ENCODE measurements at regions not wholly inside any gene's neighbourhood (a gene's known extent, or its start where the extent isn't known, plus 50 kb on each side); places are given as distances from the start of the nearest gene placed in this dataset.
A peak's percentile ranks its signal among the peaks of the same experiment; 100 is the strongest.

GRCh38 chr2:136209561-136210454 is 91.9 kb upstream of the CXCR4 start:
- Mint-ChIP-seq H3K36me3 (peaks cover 12% of the 10 kb centered on the region), H3K4me3 (no peak overlapping the region), H3K27me3 (no peaks in the 10 kb centered on the region), H3K9me3 (peaks cover 16% of the 10 kb centered on the region), H3K4me1 (peaks cover 54% of the 10 kb centered on the region), H3K27ac (no peak overlapping the region)
- DNase-seq, result no peak

- Mint-ChIP-seq H3K27ac (no peak overlapping the region), H3K9me3 (peaks cover 16% of the 10 kb centered on the region), H3K4me1 (peaks cover 51% of the 10 kb centered on the region)
Measured at GRCh38 chr2:136208682-136209420, 90.9 kb upstream of the CXCR4 start.

GRCh38 chr2:136207665-136208064 is 89.7 kb upstream of the CXCR4 start:
- Mint-ChIP-seq H3K4me3 (no peak overlapping the region), H3K4me1 (peaks cover 39% of the 10 kb centered on the region), H3K27me3 (no peaks in the 10 kb centered on the region), H3K9me3 (peaks cover 14% of the 10 kb centered on the region), H3K36me3 (peaks cover 17% of the 10 kb centered on the region), H3K27ac (peak overlapping the region; percentile 70)
- no peak for DNase-seq

More at GRCh38 chr2:136208682-136209420, 90.9 kb upstream of the CXCR4 start:
- Mint-ChIP-seq H3K4me3 (no peak overlapping the region), H3K27me3 (no peaks in the 10 kb centered on the region), H3K36me3 (peaks cover 13% of the 10 kb centered on the region)
- DNase-seq, result no peak

GRCh38 chr2:136207030-136207623 is 89.2 kb upstream of the CXCR4 start:
- Mint-ChIP-seq H3K9me3 (peaks cover 14% of the 10 kb centered on the region), H3K36me3 (peaks cover 19% of the 10 kb centered on the region), H3K4me3 (no peak overlapping the region), H3K4me1 (peaks cover 33% of the 10 kb centered on the region), H3K27ac (peak overlapping the region; percentile 65), H3K27me3 (no peaks in the 10 kb centered on the region)
- no peak for DNase-seq

GRCh38 chr2:136206613-136207012 is 88.7 kb upstream of the CXCR4 start:
- Mint-ChIP-seq H3K36me3 (peaks cover 20% of the 10 kb centered on the region), H3K4me3 (no peak overlapping the region), H3K27ac (peak overlapping the region; percentile 65), H3K9me3 (peaks cover 17% of the 10 kb centered on the region), H3K4me1 (peaks cover 29% of the 10 kb centered on the region), H3K27me3 (no peaks in the 10 kb centered on the region)
- DNase-seq, result no peak

GRCh38 chr2:136205615-136206014 is 87.7 kb upstream of the CXCR4 start:
- Mint-ChIP-seq H3K9me3 (peaks cover 17% of the 10 kb centered on the region), H3K4me3 (no peak overlapping the region), H3K36me3 (peaks cover 22% of the 10 kb centered on the region), H3K27ac (no peak overlapping the region), H3K27me3 (no peaks in the 10 kb centered on the region), H3K4me1 (peaks cover 28% of the 10 kb centered on the region)
- DNase-seq, result no peak

- H3K4me1 Mint-ChIP-seq, result peaks cover 25% of the 10 kb centered on the region
- peaks cover 15% of the 10 kb centered on the region for H3K9me3 Mint-ChIP-seq
- no peak overlapping the region for H3K4me3 Mint-ChIP-seq
- H3K27ac Mint-ChIP-seq, result no peak overlapping the region
- peaks cover 21% of the 10 kb centered on the region for H3K36me3 Mint-ChIP-seq
- DNase-seq, result no peak
- no peaks in the 10 kb centered on the region for H3K27me3 Mint-ChIP-seq
Measured at GRCh38 chr2:136204971-136205370, 87.0 kb upstream of the CXCR4 start.

GRCh38 chr2:136195226-136195625 is 77.3 kb upstream of the CXCR4 start:
- no peak for DNase-seq
- no peak overlapping the region for H3K27ac Mint-ChIP-seq
- H3K4me1 Mint-ChIP-seq, result no peaks in the 10 kb centered on the region
- H3K36me3 Mint-ChIP-seq, result peaks cover 3% of the 10 kb centered on the region
- H3K9me3 Mint-ChIP-seq, result peaks cover 8% of the 10 kb centered on the region
- no peak overlapping the region for H3K4me3 Mint-ChIP-seq
- H3K27me3 Mint-ChIP-seq, result no peaks in the 10 kb centered on the region

GRCh38 chr2:136191041-136191440 is 73.1 kb upstream of the CXCR4 start:
- DNase-seq, result no peak

GRCh38 chr2:136189221-136189782 is 71.4 kb upstream of the CXCR4 start:
- DNase-seq, result no peak
- Mint-ChIP-seq H3K9me3 (no peaks in the 10 kb centered on the region), H3K36me3 (no peaks in the 10 kb centered on the region), H3K4me1 (no peaks in the 10 kb centered on the region), H3K27me3 (no peaks in the 10 kb centered on the region), H3K4me3 (no peak overlapping the region), H3K27ac (no peak overlapping the region)

More at GRCh38 chr2:136191041-136191440, 73.1 kb upstream of the CXCR4 start:
- no peak overlapping the region for H3K27ac Mint-ChIP-seq
- H3K36me3 Mint-ChIP-seq, result no peaks in the 10 kb centered on the region
- H3K4me1 Mint-ChIP-seq, result no peaks in the 10 kb centered on the region
- H3K27me3 Mint-ChIP-seq, result no peaks in the 10 kb centered on the region
- H3K4me3 Mint-ChIP-seq, result no peak overlapping the region
- H3K9me3 Mint-ChIP-seq, result no peaks in the 10 kb centered on the region

GRCh38 chr2:136188086-136188485 is 70.1 kb upstream of the CXCR4 start:
- Mint-ChIP-seq H3K4me1 (no peaks in the 10 kb centered on the region), H3K9me3 (peaks cover 3% of the 10 kb centered on the region), H3K27ac (no peak overlapping the region), H3K27me3 (no peaks in the 10 kb centered on the region), H3K36me3 (no peaks in the 10 kb centered on the region), H3K4me3 (no peak overlapping the region)
- DNase-seq, result no peak

- H3K4me3 Mint-ChIP-seq, result no peak overlapping the region
- no peaks in the 10 kb centered on the region for H3K4me1 Mint-ChIP-seq
- peaks cover 5% of the 10 kb centered on the region for H3K9me3 Mint-ChIP-seq
- DNase-seq, result no peak
- H3K27me3 Mint-ChIP-seq, result no peaks in the 10 kb centered on the region
- no peaks in the 10 kb centered on the region for H3K36me3 Mint-ChIP-seq
- no peak overlapping the region for H3K27ac Mint-ChIP-seq
Measured at GRCh38 chr2:136185981-136186776, 68.2 kb upstream of the CXCR4 start.

GRCh38 chr2:136183097-136183496 is 65.1 kb upstream of the CXCR4 start:
- H3K27me3 Mint-ChIP-seq, result no peaks in the 10 kb centered on the region
- H3K9me3 Mint-ChIP-seq, result peaks cover 5% of the 10 kb centered on the region
- DNase-seq, result no peak
- H3K4me1 Mint-ChIP-seq, result peaks cover 6% of the 10 kb centered on the region
- peaks cover 1% of the 10 kb centered on the region for H3K36me3 Mint-ChIP-seq
- no peak overlapping the region for H3K27ac Mint-ChIP-seq
- H3K4me3 Mint-ChIP-seq, result no peak overlapping the region

GRCh38 chr2:136182315-136182714 is 64.4 kb upstream of the CXCR4 start:
- no peak overlapping the region for H3K27ac Mint-ChIP-seq
- H3K27me3 Mint-ChIP-seq, result no peaks in the 10 kb centered on the region
- no peak for DNase-seq

More at GRCh38 chr2:136182315-136182714, 64.4 kb upstream of the CXCR4 start:
- H3K4me3 Mint-ChIP-seq, result no peak overlapping the region
- H3K9me3 Mint-ChIP-seq, result peaks cover 5% of the 10 kb centered on the region
- peaks cover 6% of the 10 kb centered on the region for H3K4me1 Mint-ChIP-seq
- peaks cover 1% of the 10 kb centered on the region for H3K36me3 Mint-ChIP-seq
